HepG2 (cell line): ENCODE measurements at regions not wholly inside any gene's neighbourhood (a gene's known extent, or its start where the extent isn't known, plus 50 kb on each side); places are given as distances from the start of the nearest gene placed in this dataset.
A peak's percentile ranks its signal among the peaks of the same experiment; 100 is the strongest.

ENCODE experiments used
- AGO1 ChIP-seq: fragments of 200-400 bp; formaldehyde crosslinking; IDR thresholded peaks from 2 replicates; pipeline ENCODE4 v1.6.1; 2017; ENCODE audit warnings: mild to moderate bottlenecking, low read depth, low read length, moderate library complexity; ENCODE audit not compliant: poor library complexity, severe bottlenecking
- ASH2L ChIP-seq: fragments of 300-600, 200-600 bp; sonication (generic); IDR thresholded peaks from 2 replicates; pipeline ENCODE4 v1.7.0; 2017; ENCODE audit warnings: low read depth, mild to moderate bottlenecking, moderate library complexity, mixed read lengths, low read length; ENCODE audit not compliant: insufficient read length
- CBX1 ChIP-seq: IDR thresholded peaks from one replicate; pipeline ENCODE4 v1.6.1; 2016; ENCODE audit warnings: antibody characterized with exemption, low read depth
- CENPBD1 ChIP-seq: sonication (generic); formaldehyde crosslinking; IDR thresholded peaks from 2 replicates; pipeline ENCODE4 v1.8.0; 2022; ENCODE audit warnings: missing genetic modification reagents, low read depth, mild to moderate bottlenecking, borderline replicate concordance
- DR1 ChIP-seq: sonication (generic); formaldehyde crosslinking; IDR thresholded peaks from 2 replicates; pipeline ENCODE4 v1.8.0; 2021; ENCODE audit warnings: mild to moderate bottlenecking, missing genetic modification reagents, inconsistent platforms
- FOXJ3 ChIP-seq: sonication (generic); formaldehyde crosslinking; IDR thresholded peaks from 2 replicates; pipeline ENCODE4 v1.4.0; 2020; ENCODE audit warnings: missing genetic modification reagents, mild to moderate bottlenecking, borderline replicate concordance
- GMEB1 ChIP-seq: sonication (generic); formaldehyde crosslinking; IDR thresholded peaks from 2 replicates; pipeline ENCODE4 v1.5.1; 2020; ENCODE audit warnings: missing genetic modification reagents, mild to moderate bottlenecking, borderline replicate concordance
- HDAC2 ChIP-seq: sonication (generic); formaldehyde crosslinking; IDR thresholded peaks from 2 replicates; pipeline ENCODE4 v1.4.0; 2020; ENCODE audit warnings: missing genetic modification reagents
- MEF2D ChIP-seq: sonication (generic); formaldehyde crosslinking; IDR thresholded peaks from 2 replicates; pipeline ENCODE4 v1.5.1; 2020; ENCODE audit warnings: mild to moderate bottlenecking, missing genetic modification reagents
- MTF2 ChIP-seq: sonication (generic); formaldehyde crosslinking; IDR thresholded peaks from 2 replicates; pipeline ENCODE4 v1.5.0; 2020; ENCODE audit warnings: missing genetic modification reagents, borderline replicate concordance
- REPIN1 ChIP-seq: sonication (generic); formaldehyde crosslinking; IDR thresholded peaks from 2 replicates; pipeline ENCODE4 v1.8.0; 2022; ENCODE audit warnings: missing genetic modification reagents, low read depth, mild to moderate bottlenecking, borderline replicate concordance
- TGIF2 ChIP-seq: IDR thresholded peaks from 2 replicates; pipeline ENCODE4 v1.6.1; 2016; ENCODE audit warnings: control low read depth, missing compliant biosample characterization
- THAP11 ChIP-seq: IDR thresholded peaks from 2 replicates; pipeline ENCODE4 v1.6.1; 2016; ENCODE audit warnings: missing biosample characterization, missing genetic modification reagents
- ZBTB4 ChIP-seq: sonication (generic); formaldehyde crosslinking; IDR thresholded peaks from 2 replicates; pipeline ENCODE4 v1.4.0; 2020; ENCODE audit warnings: missing genetic modification reagents, mild to moderate bottlenecking, borderline replicate concordance
- ZNF510 ChIP-seq: sonication (generic); formaldehyde crosslinking; IDR thresholded peaks from 2 replicates; pipeline ENCODE4 v1.4.0; 2020; ENCODE audit warnings: low read depth, mild to moderate bottlenecking, missing genetic modification reagents
- ZNF780A ChIP-seq: sonication (generic); formaldehyde crosslinking; IDR thresholded peaks from 2 replicates; pipeline ENCODE4 v1.8.0; 2022; ENCODE audit warnings: mild to moderate bottlenecking, missing genetic modification reagents, moderate library complexity
- ZNF792 ChIP-seq: IDR thresholded peaks from 2 replicates; pipeline ENCODE4 v1.6.1; 2016
- TF ChIP-seq, protein P1 (sequence below): IDR thresholded peaks from 2 replicates; pipeline ENCODE4 v1.6.1; 2016; ENCODE audit warnings: mild to moderate bottlenecking
- TF ChIP-seq, protein P2 (sequence below): sonication (generic); formaldehyde crosslinking; IDR thresholded peaks from 2 replicates; pipeline ENCODE4 v1.4.0; 2020; ENCODE audit warnings: missing genetic modification reagents
- TF ChIP-seq, protein P3 (sequence below): IDR thresholded peaks from 2 replicates; pipeline ENCODE4 v1.6.1; 2016; ENCODE audit warnings: missing compliant biosample characterization, missing genetic modification reagents, borderline replicate concordance

- no peak for TF ChIP-seq CENPBD1 (CRISPR knock-in tag)
- no peak for TF ChIP-seq AGO1
- TF ChIP-seq, protein P1, sequence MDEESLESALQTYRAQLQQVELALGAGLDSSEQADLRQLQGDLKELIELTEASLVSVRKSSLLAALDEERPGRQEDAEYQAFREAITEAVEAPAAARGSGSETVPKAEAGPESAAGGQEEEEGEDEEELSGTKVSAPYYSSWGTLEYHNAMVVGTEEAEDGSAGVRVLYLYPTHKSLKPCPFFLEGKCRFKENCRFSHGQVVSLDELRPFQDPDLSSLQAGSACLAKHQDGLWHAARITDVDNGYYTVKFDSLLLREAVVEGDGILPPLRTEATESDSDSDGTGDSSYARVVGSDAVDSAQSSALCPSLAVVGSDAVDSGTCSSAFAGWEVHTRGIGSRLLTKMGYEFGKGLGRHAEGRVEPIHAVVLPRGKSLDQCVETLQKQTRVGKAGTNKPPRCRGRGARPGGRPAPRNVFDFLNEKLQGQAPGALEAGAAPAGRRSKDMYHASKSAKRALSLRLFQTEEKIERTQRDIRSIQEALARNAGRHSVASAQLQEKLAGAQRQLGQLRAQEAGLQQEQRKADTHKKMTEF (CRISPR knock-in tag) = peak; percentile 52; the same call in 1 of the 2 replicates
- TF ChIP-seq TGIF2 (CRISPR knock-in tag) = no peak
- TF ChIP-seq DR1 (CRISPR knock-in tag) = no peak
- TF ChIP-seq ZNF792 (CRISPR knock-in tag) = no peak
- no peak for TF ChIP-seq MTF2
- no peak for TF ChIP-seq ASH2L
- TF ChIP-seq, protein P2, sequence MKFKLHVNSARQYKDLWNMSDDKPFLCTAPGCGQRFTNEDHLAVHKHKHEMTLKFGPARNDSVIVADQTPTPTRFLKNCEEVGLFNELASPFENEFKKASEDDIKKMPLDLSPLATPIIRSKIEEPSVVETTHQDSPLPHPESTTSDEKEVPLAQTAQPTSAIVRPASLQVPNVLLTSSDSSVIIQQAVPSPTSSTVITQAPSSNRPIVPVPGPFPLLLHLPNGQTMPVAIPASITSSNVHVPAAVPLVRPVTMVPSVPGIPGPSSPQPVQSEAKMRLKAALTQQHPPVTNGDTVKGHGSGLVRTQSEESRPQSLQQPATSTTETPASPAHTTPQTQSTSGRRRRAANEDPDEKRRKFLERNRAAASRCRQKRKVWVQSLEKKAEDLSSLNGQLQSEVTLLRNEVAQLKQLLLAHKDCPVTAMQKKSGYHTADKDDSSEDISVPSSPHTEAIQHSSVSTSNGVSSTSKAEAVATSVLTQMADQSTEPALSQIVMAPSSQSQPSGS (CRISPR knock-in tag) = no peak
- TF ChIP-seq FOXJ3 (CRISPR knock-in tag) = no peak
- TF ChIP-seq THAP11 = 0 out of 2 replicates have a peak, but pooled peaks have one; percentile 30
- no peak for TF ChIP-seq ZBTB4 (CRISPR knock-in tag)
- no peak for TF ChIP-seq ZNF510 (CRISPR knock-in tag)
- TF ChIP-seq REPIN1 (CRISPR knock-in tag) = no peak
- no peak for TF ChIP-seq CBX1
- peak; percentile 31; the same call in 1 of the 2 replicates for TF ChIP-seq HDAC2 (CRISPR knock-in tag)
- no peak for TF ChIP-seq ZNF780A (CRISPR knock-in tag)
- no peak for TF ChIP-seq GMEB1
- TF ChIP-seq MEF2D (CRISPR knock-in tag) = no peak
- TF ChIP-seq, protein P3, sequence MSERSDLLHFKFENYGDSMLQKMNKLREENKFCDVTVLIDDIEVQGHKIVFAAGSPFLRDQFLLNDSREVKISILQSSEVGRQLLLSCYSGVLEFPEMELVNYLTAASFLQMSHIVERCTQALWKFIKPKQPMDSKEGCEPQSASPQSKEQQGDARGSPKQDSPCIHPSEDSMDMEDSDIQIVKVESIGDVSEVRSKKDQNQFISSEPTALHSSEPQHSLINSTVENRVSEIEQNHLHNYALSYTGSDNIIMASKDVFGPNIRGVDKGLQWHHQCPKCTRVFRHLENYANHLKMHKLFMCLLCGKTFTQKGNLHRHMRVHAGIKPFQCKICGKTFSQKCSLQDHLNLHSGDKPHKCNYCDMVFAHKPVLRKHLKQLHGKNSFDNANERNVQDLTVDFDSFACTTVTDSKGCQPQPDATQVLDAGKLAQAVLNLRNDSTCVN (CRISPR knock-in tag) = no peak
Measured at GRCh38 chr2:172270278-172271079, 156.9 kb upstream of the ITGA6 start (continued).
